ENCODE measurements at regions not wholly inside any gene's neighbourhood (a gene's known extent, or its start where the extent isn't known, plus 50 kb on each side); places are given as distances from the start of the nearest gene placed in this dataset.

- TF ChIP-seq TAF1 (IDR thresholded peaks at IDR 0.05; ENCODE audit: borderline replicate concordance, low read depth, low read length) (no peak), POLR2A (IDR thresholded peaks at IDR 0.05; ENCODE audit: low read depth, low read length) (no peak)
These were observed 101.9 kb downstream of the LITAF start for GRCh38 chr16:11484691-11485258.

Measured in GM12892 (cell line).